ENCODE measurements at regions not wholly inside any gene's neighbourhood (a gene's known extent, or its start where the extent isn't known, plus 50 kb on each side); places are given as distances from the start of the nearest gene placed in this dataset.

DNA sequence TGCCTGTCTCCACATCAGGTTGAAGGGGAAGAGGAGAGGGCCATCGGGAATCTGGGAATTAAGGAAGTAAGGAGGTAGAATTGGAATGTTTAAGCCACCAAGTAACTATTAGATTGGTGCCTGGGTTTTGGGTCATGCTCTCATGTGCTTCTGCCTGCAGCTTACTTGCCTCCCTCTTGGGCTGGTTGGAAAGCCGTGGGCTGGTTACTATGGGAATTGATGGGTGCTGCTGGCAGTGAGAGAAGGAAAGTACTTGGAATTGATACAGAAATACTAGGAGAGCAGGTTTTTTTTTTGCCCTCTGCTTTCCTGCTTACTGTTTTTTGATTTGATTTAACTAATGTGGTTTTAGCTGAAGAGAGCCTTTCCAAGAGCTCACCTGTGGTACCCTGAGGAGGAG lies 493.5 kb upstream of the RGS6 start:
- H3K4me1 ChIP-seq, result peaks cover 5% of the 10 kb centered on the region
- DNase-seq, result no peak
- no peaks in the 10 kb centered on the region for H3K9me3 ChIP-seq
- H3K36me3 ChIP-seq, result no peaks in the 10 kb centered on the region
- no peak for ATAC-seq
- H3K27ac ChIP-seq, result no peak overlapping the region
- H3K27me3 ChIP-seq, result no peaks in the 10 kb centered on the region
- H3K4me3 ChIP-seq, result no peak overlapping the region
- intact Hi-C loops (cut with DNase I), result no loop called here
- TF ChIP-seq, protein P1, sequence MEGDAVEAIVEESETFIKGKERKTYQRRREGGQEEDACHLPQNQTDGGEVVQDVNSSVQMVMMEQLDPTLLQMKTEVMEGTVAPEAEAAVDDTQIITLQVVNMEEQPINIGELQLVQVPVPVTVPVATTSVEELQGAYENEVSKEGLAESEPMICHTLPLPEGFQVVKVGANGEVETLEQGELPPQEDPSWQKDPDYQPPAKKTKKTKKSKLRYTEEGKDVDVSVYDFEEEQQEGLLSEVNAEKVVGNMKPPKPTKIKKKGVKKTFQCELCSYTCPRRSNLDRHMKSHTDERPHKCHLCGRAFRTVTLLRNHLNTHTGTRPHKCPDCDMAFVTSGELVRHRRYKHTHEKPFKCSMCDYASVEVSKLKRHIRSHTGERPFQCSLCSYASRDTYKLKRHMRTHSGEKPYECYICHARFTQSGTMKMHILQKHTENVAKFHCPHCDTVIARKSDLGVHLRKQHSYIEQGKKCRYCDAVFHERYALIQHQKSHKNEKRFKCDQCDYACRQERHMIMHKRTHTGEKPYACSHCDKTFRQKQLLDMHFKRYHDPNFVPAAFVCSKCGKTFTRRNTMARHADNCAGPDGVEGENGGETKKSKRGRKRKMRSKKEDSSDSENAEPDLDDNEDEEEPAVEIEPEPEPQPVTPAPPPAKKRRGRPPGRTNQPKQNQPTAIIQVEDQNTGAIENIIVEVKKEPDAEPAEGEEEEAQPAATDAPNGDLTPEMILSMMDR (IDR thresholded peaks at IDR 0.05), result no peak

DNA sequence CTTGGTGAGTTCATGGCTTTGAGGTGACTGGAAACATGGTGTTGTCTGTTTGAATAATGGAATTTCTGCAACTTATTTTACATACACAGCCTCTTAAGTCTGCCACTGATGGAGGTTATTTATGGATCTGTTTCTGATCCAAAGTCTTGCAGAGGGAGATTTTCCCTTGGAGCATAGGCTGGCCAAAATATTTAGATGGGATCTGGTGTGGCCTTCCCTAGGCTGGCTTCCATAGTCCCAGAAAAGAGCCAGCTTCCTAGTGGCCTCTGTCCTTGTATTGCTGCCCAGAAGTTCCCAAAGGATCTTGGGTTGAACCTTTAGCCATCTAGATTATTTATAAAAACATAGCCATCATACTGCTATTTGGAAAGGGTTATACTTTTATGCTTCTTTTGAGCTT lies 491.1 kb upstream of the RGS6 start:
- DNase-seq, result no peak
- Histone ChIP-seq H3K9me3 (no peaks in the 10 kb centered on the region), H3K4me1 (peaks cover 5% of the 10 kb centered on the region), H3K27ac (no peak overlapping the region), H3K27me3 (no peaks in the 10 kb centered on the region), H3K4me3 (no peak overlapping the region), H3K36me3 (no peaks in the 10 kb centered on the region)
- ATAC-seq, result no peak
- intact Hi-C loops (cut with DNase I), result no loop called here
- TF ChIP-seq, protein P1 (IDR thresholded peaks at IDR 0.05), result no peak

DNA sequence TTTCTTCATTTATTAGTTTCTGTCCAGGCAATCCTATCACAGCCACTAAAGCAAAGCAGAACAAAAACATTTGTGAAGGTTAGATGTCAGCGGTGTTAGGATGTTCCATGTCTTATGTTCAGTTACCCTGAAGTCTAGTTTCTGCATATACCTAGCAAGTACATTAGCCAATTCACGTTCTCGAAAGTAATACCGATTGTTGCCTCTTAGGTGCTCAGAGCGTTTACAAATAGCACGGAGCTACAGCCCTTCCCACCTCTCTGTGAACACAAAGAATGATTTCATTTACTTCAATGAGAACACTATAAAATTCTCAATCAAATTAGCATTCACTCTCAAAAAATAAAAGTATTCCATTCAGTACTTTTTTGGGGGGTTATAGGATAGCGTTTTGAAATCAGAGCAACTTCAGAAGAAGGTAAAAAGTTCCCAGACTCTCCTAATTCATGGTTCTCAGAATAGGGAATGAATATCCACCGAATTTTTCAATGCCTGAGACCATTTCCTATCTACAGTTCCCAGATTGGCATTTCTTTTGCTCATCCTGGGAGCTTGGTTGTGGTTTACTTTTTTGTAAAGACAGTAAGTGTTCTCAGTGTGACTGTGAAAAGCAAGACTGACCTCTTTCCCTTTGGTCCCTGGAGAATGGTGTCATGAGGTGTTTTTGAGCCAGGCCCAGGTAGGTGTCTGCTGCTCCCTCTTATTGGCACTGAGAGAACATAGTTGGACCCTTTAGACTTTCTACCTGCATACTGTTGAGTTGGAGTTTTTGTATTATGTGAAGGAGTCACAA lies 488.0 kb upstream of the RGS6 start:
- TF ChIP-seq, protein P1 (IDR thresholded peaks at IDR 0.05), result no peak
- no peak overlapping the region for H3K27ac ChIP-seq
- DNase-seq (no peak), ATAC-seq (no peak)
- no peak overlapping the region for H3K4me3 ChIP-seq
- no peaks in the 10 kb centered on the region for H3K9me3 ChIP-seq
- H3K4me1 ChIP-seq, result peaks cover 2% of the 10 kb centered on the region
- intact Hi-C loops (cut with DNase I), result no loop called here
- no peaks in the 10 kb centered on the region for H3K36me3 ChIP-seq
- no peaks in the 10 kb centered on the region for H3K27me3 ChIP-seq

DNA sequence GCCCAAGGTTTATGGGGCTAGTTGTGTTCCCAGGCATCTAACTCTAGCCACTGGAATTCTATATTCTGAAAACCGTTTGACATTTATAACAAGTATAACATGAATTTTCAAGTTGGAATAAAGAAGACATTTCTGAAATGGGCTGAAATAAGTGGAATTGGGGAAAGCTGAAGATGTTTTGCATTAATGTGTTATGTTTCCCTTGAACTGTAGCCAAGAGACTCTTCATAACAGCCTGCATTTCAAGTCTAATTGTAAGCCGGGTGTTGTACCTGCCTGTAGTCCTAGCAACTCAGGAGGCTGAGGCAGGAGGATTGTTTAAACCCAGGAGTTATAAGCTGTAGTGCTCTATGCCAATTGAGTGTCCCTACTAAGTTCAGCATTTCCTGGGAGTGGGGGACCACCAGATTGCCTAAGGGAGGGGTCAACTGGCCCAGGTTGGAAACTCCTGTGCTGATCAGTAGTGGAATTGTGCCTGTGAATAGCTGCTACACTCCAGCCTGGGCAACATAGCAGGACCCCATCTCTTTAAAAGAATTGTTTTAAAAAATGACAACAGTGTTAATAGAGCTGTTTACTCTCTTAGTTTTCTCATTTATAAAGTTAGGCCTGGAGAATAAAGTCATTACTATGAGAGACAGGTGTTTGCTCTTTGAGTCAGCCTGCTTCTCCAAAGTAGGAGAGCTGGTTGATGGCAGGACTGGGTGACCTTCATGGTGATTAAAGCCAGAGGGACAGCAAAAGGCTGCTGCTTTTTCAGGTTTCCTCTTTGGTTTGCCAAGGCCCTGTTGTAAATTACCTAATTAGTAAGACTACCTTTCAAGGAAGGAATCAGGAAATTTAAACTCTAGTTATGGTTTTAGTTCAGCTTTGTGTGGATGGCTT lies 483.6 kb upstream of the RGS6 start:
- Histone ChIP-seq H3K27me3 (no peaks in the 10 kb centered on the region), H3K27ac (no peak overlapping the region), H3K4me3 (no peak overlapping the region), H3K9me3 (no peaks in the 10 kb centered on the region), H3K4me1 (no peaks in the 10 kb centered on the region), H3K36me3 (no peaks in the 10 kb centered on the region)
- intact Hi-C loops (cut with DNase I), result no loop called here
- TF ChIP-seq, protein P1 (IDR thresholded peaks at IDR 0.05), result no peak
- no peak for DNase-seq
- no peak for ATAC-seq

DNA sequence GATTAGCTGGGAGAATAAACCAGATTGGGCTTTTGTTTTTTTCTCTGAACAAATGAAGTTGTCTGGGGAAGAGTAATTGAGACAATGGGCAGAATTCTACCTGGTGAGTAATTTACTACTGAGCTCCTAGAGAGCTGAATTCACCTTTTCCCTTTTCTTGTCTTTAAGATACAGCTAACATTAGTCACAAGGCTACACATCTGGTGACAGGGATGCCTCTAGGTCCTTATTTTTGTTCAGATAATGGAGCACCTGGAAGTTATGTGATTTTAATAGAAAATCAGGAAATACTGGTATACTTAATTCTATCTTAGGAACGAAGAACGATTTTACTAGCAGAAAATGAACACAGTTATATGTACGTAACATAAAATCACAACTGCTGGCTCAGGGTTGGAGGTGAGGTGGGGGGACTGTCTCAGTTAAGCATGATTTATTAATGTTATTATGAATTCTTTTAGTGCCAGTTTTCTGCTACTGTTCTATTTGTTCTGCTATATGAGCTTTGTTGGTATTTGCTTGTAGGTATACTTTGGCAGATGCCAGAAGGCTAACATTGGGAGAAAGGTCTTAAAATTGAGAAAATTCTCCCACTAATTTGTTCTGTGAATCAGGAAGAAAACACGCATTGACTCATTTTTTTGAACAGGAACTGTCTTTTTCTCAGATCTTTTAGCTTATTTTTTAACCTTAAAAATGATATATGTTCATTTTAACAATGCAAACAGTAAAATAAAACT lies 482.7 kb upstream of the RGS6 start:
- no peak for ATAC-seq
- intact Hi-C loops (cut with DNase I), result no loop called here
- Histone ChIP-seq H3K9me3 (no peaks in the 10 kb centered on the region), H3K4me3 (no peak overlapping the region), H3K27me3 (no peaks in the 10 kb centered on the region), H3K36me3 (no peaks in the 10 kb centered on the region), H3K4me1 (no peaks in the 10 kb centered on the region), H3K27ac (no peak overlapping the region)
- TF ChIP-seq, protein P1 (IDR thresholded peaks at IDR 0.05), result no peak
- no peak for DNase-seq

Measured in upper lobe of right lung (tissue), 1 donor.